ENCODE measurements at regions not wholly inside any gene's neighbourhood (a gene's known extent, or its start where the extent isn't known, plus 50 kb on each side); places are given as distances from the start of the nearest gene placed in this dataset.

DNA sequence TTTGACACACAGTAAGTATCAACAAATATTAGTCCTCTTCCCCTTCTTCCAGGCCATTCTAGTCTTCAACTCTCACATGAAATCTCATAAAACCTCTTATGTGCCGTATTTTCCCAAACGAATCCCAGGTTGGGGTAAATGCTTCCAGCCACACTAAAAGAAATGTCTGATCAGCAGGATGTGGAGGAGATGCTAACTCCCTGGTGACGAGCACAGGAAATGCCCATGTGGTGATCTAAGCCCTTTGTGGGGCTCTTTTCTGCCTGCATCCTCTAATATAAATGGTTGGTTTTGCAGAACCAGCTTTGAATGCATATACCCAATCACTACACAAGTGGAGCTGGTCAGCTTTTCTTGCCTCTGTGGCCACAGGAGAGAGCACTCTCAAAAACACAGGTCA, 498.2 kb upstream of the ERCC4 start:
- TF ChIP-seq, protein P1, sequence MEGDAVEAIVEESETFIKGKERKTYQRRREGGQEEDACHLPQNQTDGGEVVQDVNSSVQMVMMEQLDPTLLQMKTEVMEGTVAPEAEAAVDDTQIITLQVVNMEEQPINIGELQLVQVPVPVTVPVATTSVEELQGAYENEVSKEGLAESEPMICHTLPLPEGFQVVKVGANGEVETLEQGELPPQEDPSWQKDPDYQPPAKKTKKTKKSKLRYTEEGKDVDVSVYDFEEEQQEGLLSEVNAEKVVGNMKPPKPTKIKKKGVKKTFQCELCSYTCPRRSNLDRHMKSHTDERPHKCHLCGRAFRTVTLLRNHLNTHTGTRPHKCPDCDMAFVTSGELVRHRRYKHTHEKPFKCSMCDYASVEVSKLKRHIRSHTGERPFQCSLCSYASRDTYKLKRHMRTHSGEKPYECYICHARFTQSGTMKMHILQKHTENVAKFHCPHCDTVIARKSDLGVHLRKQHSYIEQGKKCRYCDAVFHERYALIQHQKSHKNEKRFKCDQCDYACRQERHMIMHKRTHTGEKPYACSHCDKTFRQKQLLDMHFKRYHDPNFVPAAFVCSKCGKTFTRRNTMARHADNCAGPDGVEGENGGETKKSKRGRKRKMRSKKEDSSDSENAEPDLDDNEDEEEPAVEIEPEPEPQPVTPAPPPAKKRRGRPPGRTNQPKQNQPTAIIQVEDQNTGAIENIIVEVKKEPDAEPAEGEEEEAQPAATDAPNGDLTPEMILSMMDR (IDR thresholded peaks at IDR 0.05; ENCODE audit: low read depth, low read length): no peak
- no peak for TF ChIP-seq EZH2phosphoT487 (IDR thresholded peaks at IDR 0.05; ENCODE audit: low read depth)

All from OCI-LY3 (cell line).